Fibroblast of lung (primary cell): ENCODE measurements at regions not wholly inside any gene's neighbourhood (a gene's known extent, or its start where the extent isn't known, plus 50 kb on each side); places are given as distances from the start of the nearest gene placed in this dataset.

Experiments
- CTCF ChIP-seq, 2 donors: IDR thresholded peaks in 1 of 2; conservative IDR thresholded peaks in 1 of 2; 1 replicate in 1 of 2; 2 replicates in 1 of 2; pipeline ENCODE4 v1.5.1; 2011 to 2012; ENCODE audit warnings: low read length in 2 of 2, control low read depth in 1 of 2, inconsistent platforms in 1 of 2, low read depth in 1 of 2, mild to moderate bottlenecking in 1 of 2
- EZH2 ChIP-seq: IDR thresholded peaks from 2 replicates; pipeline ENCODE4 v1.5.1; 2012; ENCODE audit warnings: low read length, control low read depth, mild to moderate bottlenecking; ENCODE audit errors: missing control alignments

DNA sequence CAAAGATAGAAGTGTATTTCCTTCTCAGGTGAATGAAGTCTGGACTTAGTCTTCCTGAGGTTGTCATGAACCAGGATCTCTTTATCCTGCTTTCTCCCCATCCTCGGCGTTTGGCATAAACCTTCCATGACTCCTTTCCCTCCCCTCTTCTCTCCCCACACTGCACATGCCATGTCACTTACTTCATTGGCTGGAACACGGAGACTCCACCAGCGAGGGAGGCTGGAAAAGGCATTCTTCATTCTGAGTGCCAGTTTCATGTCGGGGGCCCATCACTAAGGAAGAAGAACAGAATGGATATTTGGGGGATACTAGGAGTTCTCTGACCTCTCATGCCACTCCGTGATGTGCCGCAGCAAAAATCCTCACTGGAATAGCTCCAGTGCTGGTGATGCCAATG is 105.6 kb downstream of the VCPKMT start:
- TF ChIP-seq CTCF (conservative IDR thresholded peaks at IDR 0.05 in 1 of 2, IDR thresholded peaks at IDR 0.05 in 1 of 2; ENCODE audit: low read depth in 1 of 2, low read length in 2 of 2) (no peak), EZH2 (no peak)
